ENCODE measurements at regions not wholly inside any gene's neighbourhood (a gene's known extent, or its start where the extent isn't known, plus 50 kb on each side); places are given as distances from the start of the nearest gene placed in this dataset.

DNA sequence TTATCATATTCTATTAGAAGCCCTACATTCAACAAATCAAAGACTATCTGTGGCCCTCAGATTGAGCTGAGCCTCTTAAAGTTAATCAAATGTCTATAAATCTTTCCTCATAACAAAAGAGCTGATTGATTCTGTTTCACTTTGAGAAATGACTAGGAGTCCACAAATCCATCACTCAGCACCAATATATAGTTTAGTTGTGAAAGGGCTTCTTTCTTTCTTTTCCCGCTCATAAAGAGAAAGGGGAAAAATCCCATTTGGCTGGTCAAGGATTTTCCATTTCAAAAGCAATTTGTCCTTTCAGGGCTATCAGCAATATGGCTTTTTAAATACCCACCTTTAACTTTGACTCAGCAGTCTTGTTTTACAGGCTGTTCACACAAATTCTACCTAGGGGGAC is 408.5 kb upstream of the PCDH20 start:
- TF ChIP-seq ZNF274 (IDR thresholded peaks at IDR 0.05; ENCODE audit: low read depth, low read length) (no peak), YY1 (IDR thresholded peaks at IDR 0.05; ENCODE audit: insufficient read depth, insufficient read length) (no peak), SUZ12 (IDR thresholded peaks at IDR 0.05; ENCODE audit: extremely low read depth, insufficient read depth, insufficient read length) (no peak)
